Testis (tissue), 2 donors: ENCODE measurements at regions not wholly inside any gene's neighbourhood (a gene's known extent, or its start where the extent isn't known, plus 50 kb on each side); places are given as distances from the start of the nearest gene placed in this dataset.

ENCODE experiments used
- POLR2A ChIP-seq: fragments of 450-650 bp; IDR thresholded peaks from one replicate; pipeline ENCODE4 v1.6.1; 2017; ENCODE audit warnings: antibody characterized with exemption, mild to moderate bottlenecking, moderate library complexity
- TF ChIP-seq, protein P1 (sequence below), 3 experiments: fragments of 450-650 bp in 2 of 3; fragments of 200-600 bp in 1 of 3; sonication (generic) in 1 of 3; IDR thresholded peaks; one replicate each; pipeline ENCODE4 v1.5.1; 2016 to 2019; ENCODE audit warnings: antibody characterized with exemption in 3 of 3, mild to moderate bottlenecking in 2 of 3, moderate library complexity in 1 of 3

DNA sequence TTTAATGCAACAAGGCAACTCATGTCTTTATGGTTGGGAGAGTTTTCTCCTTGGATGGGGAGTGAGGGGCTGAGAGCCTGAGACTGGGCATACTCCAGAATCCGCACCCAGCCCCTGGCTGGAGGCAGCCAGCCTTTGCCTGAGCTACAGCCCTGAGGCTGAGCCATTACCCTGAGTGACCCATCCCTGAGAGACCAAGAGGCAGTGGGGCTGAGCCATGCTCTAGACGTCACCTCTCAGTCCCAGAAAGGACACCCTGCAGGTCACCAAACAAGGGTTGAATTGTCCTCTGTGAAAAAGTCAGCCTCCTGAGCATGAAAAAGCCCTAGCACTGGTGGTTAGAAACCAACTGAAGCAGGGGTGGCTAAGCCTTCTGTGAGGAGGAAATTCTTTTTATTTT lies 151.2 kb upstream of the GATB start:
- TF ChIP-seq, protein P1, sequence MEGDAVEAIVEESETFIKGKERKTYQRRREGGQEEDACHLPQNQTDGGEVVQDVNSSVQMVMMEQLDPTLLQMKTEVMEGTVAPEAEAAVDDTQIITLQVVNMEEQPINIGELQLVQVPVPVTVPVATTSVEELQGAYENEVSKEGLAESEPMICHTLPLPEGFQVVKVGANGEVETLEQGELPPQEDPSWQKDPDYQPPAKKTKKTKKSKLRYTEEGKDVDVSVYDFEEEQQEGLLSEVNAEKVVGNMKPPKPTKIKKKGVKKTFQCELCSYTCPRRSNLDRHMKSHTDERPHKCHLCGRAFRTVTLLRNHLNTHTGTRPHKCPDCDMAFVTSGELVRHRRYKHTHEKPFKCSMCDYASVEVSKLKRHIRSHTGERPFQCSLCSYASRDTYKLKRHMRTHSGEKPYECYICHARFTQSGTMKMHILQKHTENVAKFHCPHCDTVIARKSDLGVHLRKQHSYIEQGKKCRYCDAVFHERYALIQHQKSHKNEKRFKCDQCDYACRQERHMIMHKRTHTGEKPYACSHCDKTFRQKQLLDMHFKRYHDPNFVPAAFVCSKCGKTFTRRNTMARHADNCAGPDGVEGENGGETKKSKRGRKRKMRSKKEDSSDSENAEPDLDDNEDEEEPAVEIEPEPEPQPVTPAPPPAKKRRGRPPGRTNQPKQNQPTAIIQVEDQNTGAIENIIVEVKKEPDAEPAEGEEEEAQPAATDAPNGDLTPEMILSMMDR (IDR thresholded peaks at IDR 0.05): no peak
- no peak for TF ChIP-seq POLR2A
